Motor neuron (in vitro differentiated cells): ENCODE measurements at regions not wholly inside any gene's neighbourhood (a gene's known extent, or its start where the extent isn't known, plus 50 kb on each side); places are given as distances from the start of the nearest gene placed in this dataset.

Experiments
- ATAC-seq, 8 experiments: fragments of 200-7000 bp; cut with Tn5 transposase; replicated peaks in 6 of 8; 2 replicates each; pipeline ENCODE4 v1.8.0; 2021; ENCODE audit warnings: mild to moderate bottlenecking in 8 of 8, moderate library complexity in 8 of 8
- H3K27ac ChIP-seq, 2 donors: fragments of 250-450 bp; sonication (Bioruptor Pico); 2 replicates each; pipeline ENCODE4 v1.9.0; 2021; ENCODE audit warnings: antibody characterized with exemption in 2 of 2, mild to moderate bottlenecking in 2 of 2, moderate library complexity in 1 of 2
- H3K4me1 ChIP-seq, 2 donors: fragments of 250-450 bp; sonication (Bioruptor Pico); replicated peaks in 1 of 2; 2 replicates each; pipeline ENCODE4 v1.6.1; 2021; ENCODE audit warnings: antibody characterized with exemption in 2 of 2, mild to moderate bottlenecking in 2 of 2, moderate library complexity in 1 of 2
- H3K4me3 ChIP-seq, 5 donors: fragments of 250-450 bp; sonication (Bioruptor Pico); 2 replicates each; pipeline ENCODE4 v1.9.0; 2021; ENCODE audit warnings: antibody characterized with exemption in 5 of 5, mild to moderate bottlenecking in 5 of 5, moderate library complexity in 4 of 5
- WGBS, 10 experiments: fragments of 450-650 bp; shearing (Covaris generic); methylation state at CpG; one replicate each; pipeline ENCODE4 v1.0.0; 2022; 5-methylcytosine and 5-hydroxymethylcytosine counted together
- in situ Hi-C, 9 experiments: fragments of 400-800 bp; cut with MboI; loops; one replicate each; pipeline ENCODE4 v1.15.0; 2021; ENCODE audit warnings: low sequenced_read_pairs in 9 of 9, low pct_unique_long_range_greater_than_20kb in 2 of 9; ENCODE audit not compliant: unreplicated experiment in 9 of 9

GRCh38 chrX:82466994-82467393 is 1041.1 kb upstream of the POU3F4 start:
- ATAC-seq, result no peak
- in situ Hi-C loops, result no loop called here
- no peak overlapping the region for H3K27ac ChIP-seq
- WGBS, 10 experiments, result 0 to 90% (median 17%) methylated on average over 1 to 2 of the region's 2 CpGs; no CpG with 5 or more reads in 6 of the 10 experiments
- no peak overlapping the region for H3K4me3 ChIP-seq
- H3K4me1 ChIP-seq, result no peaks in the 10 kb centered on the region
